ENCODE measurements at regions not wholly inside any gene's neighbourhood (a gene's known extent, or its start where the extent isn't known, plus 50 kb on each side); places are given as distances from the start of the nearest gene placed in this dataset.

- TF ChIP-seq ZSCAN23 (tag by site-specific recombination; IDR thresholded peaks at IDR 0.05) (no peak), ZNF423 (tag by site-specific recombination; IDR thresholded peaks at IDR 0.05) (no peak), YY1 (tag by site-specific recombination; IDR thresholded peaks at IDR 0.05) (no peak)
- TF ChIP-seq, protein P1, sequence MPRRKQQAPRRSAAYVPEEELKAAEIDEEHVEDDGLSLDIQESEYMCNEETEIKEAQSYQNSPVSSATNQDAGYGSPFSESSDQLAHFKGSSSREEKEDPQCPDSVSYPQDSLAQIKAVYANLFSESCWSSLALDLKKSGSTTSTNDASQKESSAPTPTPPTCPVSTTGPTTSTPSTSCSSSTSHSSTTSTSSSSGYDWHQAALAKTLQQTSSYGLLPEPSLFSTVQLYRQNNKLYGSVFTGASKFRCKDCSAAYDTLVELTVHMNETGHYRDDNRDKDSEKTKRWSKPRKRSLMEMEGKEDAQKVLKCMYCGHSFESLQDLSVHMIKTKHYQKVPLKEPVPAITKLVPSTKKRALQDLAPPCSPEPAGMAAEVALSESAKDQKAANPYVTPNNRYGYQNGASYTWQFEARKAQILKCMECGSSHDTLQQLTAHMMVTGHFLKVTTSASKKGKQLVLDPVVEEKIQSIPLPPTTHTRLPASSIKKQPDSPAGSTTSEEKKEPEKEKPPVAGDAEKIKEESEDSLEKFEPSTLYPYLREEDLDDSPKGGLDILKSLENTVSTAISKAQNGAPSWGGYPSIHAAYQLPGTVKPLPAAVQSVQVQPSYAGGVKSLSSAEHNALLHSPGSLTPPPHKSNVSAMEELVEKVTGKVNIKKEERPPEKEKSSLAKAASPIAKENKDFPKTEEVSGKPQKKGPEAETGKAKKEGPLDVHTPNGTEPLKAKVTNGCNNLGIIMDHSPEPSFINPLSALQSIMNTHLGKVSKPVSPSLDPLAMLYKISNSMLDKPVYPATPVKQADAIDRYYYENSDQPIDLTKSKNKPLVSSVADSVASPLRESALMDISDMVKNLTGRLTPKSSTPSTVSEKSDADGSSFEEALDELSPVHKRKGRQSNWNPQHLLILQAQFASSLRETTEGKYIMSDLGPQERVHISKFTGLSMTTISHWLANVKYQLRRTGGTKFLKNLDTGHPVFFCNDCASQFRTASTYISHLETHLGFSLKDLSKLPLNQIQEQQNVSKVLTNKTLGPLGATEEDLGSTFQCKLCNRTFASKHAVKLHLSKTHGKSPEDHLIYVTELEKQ (tag by site-specific recombination; IDR thresholded peaks at IDR 0.05; ENCODE audit: borderline replicate concordance), result no peak
These were observed 557.8 kb downstream of the NXPH1 start (continued) for GRCh38 chr7:8991159-8991558.

DNA sequence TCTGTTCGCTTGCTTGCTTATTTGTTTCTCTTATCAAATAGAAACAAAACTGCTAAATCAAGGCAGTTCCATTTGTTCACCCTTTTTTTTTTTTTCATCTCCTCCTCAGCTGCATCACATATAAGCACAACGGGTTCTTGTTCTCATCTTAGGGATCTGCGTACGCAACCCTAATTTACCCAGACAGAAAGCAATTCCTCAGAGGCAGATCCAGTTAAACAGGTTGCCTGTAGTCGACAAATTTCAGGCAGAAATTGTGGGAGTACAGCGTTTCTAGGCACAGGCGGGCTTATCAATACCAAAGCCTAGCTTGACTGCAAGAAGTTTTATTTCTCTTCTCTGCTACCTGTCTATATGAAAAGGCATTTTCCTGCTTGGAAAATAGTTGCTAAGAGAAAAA is 565.4 kb downstream of the NXPH1 start:
- H3K36me3 ChIP-seq (ENCODE audit: control insufficient read depth in 2 of 2, insufficient read depth in 1 of 2, low read length in 2 of 2), result no peaks in the 10 kb centered on the region
- ChIA-PET CTCF (no interaction called here), POLR2A (no interaction called here)
- no peaks in the 10 kb centered on the region for H3K9me3 ChIP-seq (ENCODE audit: control insufficient read depth, insufficient read depth, low read depth, low read length)
- no peak overlapping the region for H3K27ac ChIP-seq (ENCODE audit: extremely low read depth, low read depth, low read length)
- no peak overlapping the region for H3K4me3 ChIP-seq (ENCODE audit: low read depth, low read length)
- no peaks in the 10 kb centered on the region for H3K4me1 ChIP-seq (ENCODE audit: control insufficient read depth, insufficient read depth, low read length)
- TF ChIP-seq ZFP37 (tag by site-specific recombination; IDR thresholded peaks at IDR 0.05) (no peak), PRDM6 (tag by site-specific recombination; IDR thresholded peaks at IDR 0.05) (no peak), ZNF2 (tag by site-specific recombination; IDR thresholded peaks at IDR 0.05) (no peak), ZNF23 (tag by site-specific recombination; IDR thresholded peaks at IDR 0.05; ENCODE audit: borderline replicate concordance) (no peak), SCRT1 (tag by site-specific recombination; IDR thresholded peaks at IDR 0.05; ENCODE audit: borderline replicate concordance) (no peak), ZNF37A (tag by site-specific recombination; IDR thresholded peaks at IDR 0.05) (no peak), ZNF362 (tag by site-specific recombination; IDR thresholded peaks at IDR 0.05) (no peak), ZNF704 (tag by site-specific recombination; IDR thresholded peaks at IDR 0.05) (no peak), YY1 (tag by site-specific recombination; IDR thresholded peaks at IDR 0.05) (no peak), KLF10 (tag by site-specific recombination; IDR thresholded peaks at IDR 0.05) (no peak), ZNF132 (tag by site-specific recombination; IDR thresholded peaks at IDR 0.05; ENCODE audit: borderline replicate concordance) (no peak)
- TF ChIP-seq, protein P2, sequence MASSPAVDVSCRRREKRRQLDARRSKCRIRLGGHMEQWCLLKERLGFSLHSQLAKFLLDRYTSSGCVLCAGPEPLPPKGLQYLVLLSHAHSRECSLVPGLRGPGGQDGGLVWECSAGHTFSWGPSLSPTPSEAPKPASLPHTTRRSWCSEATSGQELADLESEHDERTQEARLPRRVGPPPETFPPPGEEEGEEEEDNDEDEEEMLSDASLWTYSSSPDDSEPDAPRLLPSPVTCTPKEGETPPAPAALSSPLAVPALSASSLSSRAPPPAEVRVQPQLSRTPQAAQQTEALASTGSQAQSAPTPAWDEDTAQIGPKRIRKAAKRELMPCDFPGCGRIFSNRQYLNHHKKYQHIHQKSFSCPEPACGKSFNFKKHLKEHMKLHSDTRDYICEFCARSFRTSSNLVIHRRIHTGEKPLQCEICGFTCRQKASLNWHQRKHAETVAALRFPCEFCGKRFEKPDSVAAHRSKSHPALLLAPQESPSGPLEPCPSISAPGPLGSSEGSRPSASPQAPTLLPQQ (tag by site-specific recombination; IDR thresholded peaks at IDR 0.05), result no peak
- TF ChIP-seq, protein P3, sequence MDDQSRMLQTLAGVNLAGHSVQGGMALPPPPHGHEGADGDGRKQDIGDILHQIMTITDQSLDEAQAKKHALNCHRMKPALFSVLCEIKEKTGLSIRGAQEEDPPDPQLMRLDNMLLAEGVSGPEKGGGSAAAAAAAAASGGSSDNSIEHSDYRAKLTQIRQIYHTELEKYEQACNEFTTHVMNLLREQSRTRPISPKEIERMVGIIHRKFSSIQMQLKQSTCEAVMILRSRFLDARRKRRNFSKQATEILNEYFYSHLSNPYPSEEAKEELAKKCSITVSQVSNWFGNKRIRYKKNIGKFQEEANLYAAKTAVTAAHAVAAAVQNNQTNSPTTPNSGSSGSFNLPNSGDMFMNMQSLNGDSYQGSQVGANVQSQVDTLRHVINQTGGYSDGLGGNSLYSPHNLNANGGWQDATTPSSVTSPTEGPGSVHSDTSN (CRISPR knock-in tag; IDR thresholded peaks at IDR 0.05), result no peak
- TF ChIP-seq, protein P4, sequence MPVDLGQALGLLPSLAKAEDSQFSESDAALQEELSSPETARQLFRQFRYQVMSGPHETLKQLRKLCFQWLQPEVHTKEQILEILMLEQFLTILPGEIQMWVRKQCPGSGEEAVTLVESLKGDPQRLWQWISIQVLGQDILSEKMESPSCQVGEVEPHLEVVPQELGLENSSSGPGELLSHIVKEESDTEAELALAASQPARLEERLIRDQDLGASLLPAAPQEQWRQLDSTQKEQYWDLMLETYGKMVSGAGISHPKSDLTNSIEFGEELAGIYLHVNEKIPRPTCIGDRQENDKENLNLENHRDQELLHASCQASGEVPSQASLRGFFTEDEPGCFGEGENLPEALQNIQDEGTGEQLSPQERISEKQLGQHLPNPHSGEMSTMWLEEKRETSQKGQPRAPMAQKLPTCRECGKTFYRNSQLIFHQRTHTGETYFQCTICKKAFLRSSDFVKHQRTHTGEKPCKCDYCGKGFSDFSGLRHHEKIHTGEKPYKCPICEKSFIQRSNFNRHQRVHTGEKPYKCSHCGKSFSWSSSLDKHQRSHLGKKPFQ (tag by site-specific recombination; IDR thresholded peaks at IDR 0.05), result no peak
- TF ChIP-seq, protein P1 (tag by site-specific recombination; IDR thresholded peaks at IDR 0.05; ENCODE audit: borderline replicate concordance), result no peak

All from HEK293 (cell line).